ENCODE measurements at regions not wholly inside any gene's neighbourhood (a gene's known extent, or its start where the extent isn't known, plus 50 kb on each side); places are given as distances from the start of the nearest gene placed in this dataset.

GRCh38 chr5:159704160-159704559 lies 212.1 kb upstream of the ADRA1B start:
- TF ChIP-seq POLR2AphosphoS5 (IDR thresholded peaks at IDR 0.05; ENCODE audit: low read depth, low read length) (no peak), SIN3A (IDR thresholded peaks at IDR 0.05; ENCODE audit: borderline replicate concordance, insufficient read depth, low read length) (no peak)
